Mesenchymal stem cell (in vitro differentiated cells and primary cell): ENCODE measurements at regions not wholly inside any gene's neighbourhood (a gene's known extent, or its start where the extent isn't known, plus 50 kb on each side); places are given as distances from the start of the nearest gene placed in this dataset.

Source experiments
- DNase-seq: peaks from one replicate; pipeline ENCODE4 v3.0.0-alpha.2; 2013
- H2AFZ ChIP-seq: one replicate; pipeline ENCODE4 v1.6.1; 2013; ENCODE audit warnings: low read depth, mild to moderate bottlenecking, control low read depth, inconsistent platforms, low read length, moderate library complexity
- H2AK5ac ChIP-seq: 2 replicates; pipeline ENCODE4 v1.6.1; 2013; ENCODE audit warnings: low read length, moderate library complexity, mild to moderate bottlenecking, inconsistent platforms; ENCODE audit not compliant: severe bottlenecking
- H2BK120ac ChIP-seq: one replicate; pipeline ENCODE4 v1.6.1; 2013; ENCODE audit warnings: low read depth, mild to moderate bottlenecking, inconsistent platforms, low read length, moderate library complexity
- H2BK12ac ChIP-seq, 2 experiments: one replicate each; pipeline ENCODE4 v1.6.1; 2013; ENCODE audit warnings: inconsistent platforms in 2 of 2, low read length in 2 of 2, mild to moderate bottlenecking in 2 of 2, moderate library complexity in 2 of 2, control low read depth in 1 of 2
- H2BK15ac ChIP-seq: one replicate; pipeline ENCODE4 v1.6.1; 2013; ENCODE audit warnings: mild to moderate bottlenecking, low read depth, inconsistent platforms; ENCODE audit not compliant: poor library complexity, severe bottlenecking
- H2BK5ac ChIP-seq: 2 replicates; pipeline ENCODE4 v1.6.1; 2013; ENCODE audit warnings: low read depth, mild to moderate bottlenecking, low read length, control low read depth, inconsistent platforms; ENCODE audit not compliant: poor library complexity, severe bottlenecking
- H3K14ac ChIP-seq, 2 experiments: one replicate each; pipeline ENCODE4 v1.6.1; 2013; ENCODE audit warnings: inconsistent platforms in 2 of 2, low read length in 2 of 2, control low read depth in 1 of 2, mild to moderate bottlenecking in 1 of 2, moderate library complexity in 1 of 2
- H3K18ac ChIP-seq, 2 experiments: one replicate each; pipeline ENCODE4 v1.6.1; 2013; ENCODE audit warnings: inconsistent platforms in 2 of 2, low read length in 2 of 2, control low read depth in 1 of 2, low read depth in 1 of 2, mild to moderate bottlenecking in 1 of 2
- H3K23ac ChIP-seq, 2 experiments: one replicate each; pipeline ENCODE4 v1.6.1; 2013; ENCODE audit warnings: inconsistent platforms in 2 of 2, low read length in 2 of 2, mild to moderate bottlenecking in 2 of 2, moderate library complexity in 2 of 2, control low read depth in 1 of 2
- H3K27ac ChIP-seq: 2 replicates; pipeline ENCODE4 v1.5.1; 2013; ENCODE audit warnings: mild to moderate bottlenecking, moderate library complexity, low read length, control low read depth, inconsistent platforms; ENCODE audit not compliant: poor library complexity, severe bottlenecking
- H3K27me3 ChIP-seq, 2 experiments: 2 replicates each; pipeline versions ENCODE4 v1.6.1 to v1.7.0; 2013; ENCODE audit warnings: low read length in 2 of 2, mild to moderate bottlenecking in 2 of 2, moderate library complexity in 2 of 2, control low read depth in 1 of 2, inconsistent platforms in 1 of 2; ENCODE audit not compliant: control insufficient read depth in 1 of 2, insufficient read depth in 1 of 2
- H3K36me3 ChIP-seq, 2 experiments: 2 replicates each; pipeline versions ENCODE4 v1.6.1 to v1.7.0; 2013; ENCODE audit warnings: low read length in 2 of 2, control low read depth in 1 of 2, inconsistent platforms in 1 of 2, low read depth in 1 of 2, mild to moderate bottlenecking in 1 of 2; ENCODE audit not compliant: insufficient read depth in 2 of 2, control insufficient read depth in 1 of 2
- H3K4ac ChIP-seq, 2 experiments: one replicate each; pipeline ENCODE4 v1.6.1; 2013; ENCODE audit warnings: inconsistent platforms in 2 of 2, low read length in 2 of 2, mild to moderate bottlenecking in 2 of 2, moderate library complexity in 2 of 2, control low read depth in 1 of 2, low read depth in 1 of 2
- H3K4me1 ChIP-seq: 2 replicates; pipeline ENCODE4 v1.6.1; 2013; ENCODE audit warnings: low read depth, low read length, control low read depth; ENCODE audit not compliant: control insufficient read depth, insufficient read depth
- H3K4me2 ChIP-seq: 2 replicates; pipeline ENCODE4 v1.6.1; 2013; ENCODE audit warnings: low read length, mild to moderate bottlenecking, inconsistent platforms; ENCODE audit not compliant: poor library complexity, severe bottlenecking
- H3K4me3 ChIP-seq, 2 experiments: 2 replicates each; pipeline versions ENCODE4 v1.5.1 to v1.7.0; 2013; ENCODE audit warnings: low read length in 2 of 2, mild to moderate bottlenecking in 2 of 2, control low read depth in 1 of 2, low read depth in 1 of 2; ENCODE audit not compliant: insufficient read depth in 1 of 2
- H3K79me1 ChIP-seq: replicated peaks from 2 replicates; pipeline ENCODE4 v1.6.1; 2013; ENCODE audit warnings: mild to moderate bottlenecking, control low read depth, low read length, inconsistent platforms; ENCODE audit not compliant: poor library complexity, severe bottlenecking
- H3K9ac ChIP-seq: 2 replicates; pipeline ENCODE4 v1.7.0; 2013; ENCODE audit warnings: mild to moderate bottlenecking, low read length, moderate library complexity
- H3K9me3 ChIP-seq: 2 replicates; pipeline ENCODE4 v1.7.0; 2013; ENCODE audit warnings: mild to moderate bottlenecking, low read length; ENCODE audit not compliant: control insufficient read depth
- H4K8ac ChIP-seq: one replicate; pipeline ENCODE4 v1.6.1; 2013; ENCODE audit warnings: inconsistent platforms, mild to moderate bottlenecking, low read length, moderate library complexity
- H4K91ac ChIP-seq: one replicate; pipeline ENCODE4 v1.6.1; 2013; ENCODE audit warnings: mild to moderate bottlenecking, low read length, inconsistent platforms
- WGBS: methylation state at CpG from one replicate; pipeline ENCODE4 v1.1.7; 2013; ENCODE audit warnings: mixed read lengths; 5-methylcytosine and 5-hydroxymethylcytosine counted together

DNA sequence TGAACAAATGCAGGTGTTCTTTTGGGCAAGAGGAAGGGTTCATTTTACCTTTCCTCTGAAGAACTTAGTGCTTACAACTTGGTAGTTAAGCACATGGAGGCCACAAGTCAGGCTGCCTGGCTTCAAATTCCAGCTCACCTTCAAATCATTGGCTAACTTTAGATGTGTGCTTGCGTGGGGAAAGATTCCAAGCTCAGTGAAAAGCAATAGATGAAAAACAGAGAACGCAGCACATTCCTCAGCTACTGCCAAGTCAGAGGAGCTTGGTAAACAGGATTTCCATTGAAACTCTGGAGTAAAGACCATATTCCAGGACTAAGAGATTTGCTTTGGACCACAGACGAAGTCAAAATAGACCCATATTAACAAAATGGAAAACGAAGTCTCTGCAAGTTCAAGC, 96.3 kb upstream of the ASB18 start:
- peaks cover 2% of the 10 kb centered on the region for H3K4me1 ChIP-seq
- no peak overlapping the region for H4K8ac ChIP-seq
- H3K9ac ChIP-seq: no peak overlapping the region
- H3K23ac ChIP-seq: no peak overlapping the region
- H3K79me1 ChIP-seq: no peaks in the 10 kb centered on the region
- no peak overlapping the region for H4K91ac ChIP-seq
- no peak overlapping the region for H3K27ac ChIP-seq
- H3K4me3 ChIP-seq: no peak overlapping the region
- 82% methylated on average over 4 of the region's 4 CpGs for WGBS
- H3K4me2 ChIP-seq: no peak overlapping the region
- H3K4ac ChIP-seq: no peak overlapping the region
- H2BK15ac ChIP-seq: no peak overlapping the region
- DNase-seq: no peak
- peaks cover 30 to 38% of the 10 kb centered on the region in 2 experiments for H3K27me3 ChIP-seq
- H3K9me3 ChIP-seq: no peaks in the 10 kb centered on the region
- H2BK5ac ChIP-seq: no peak overlapping the region
- H2BK120ac ChIP-seq: no peak overlapping the region
- H2AK5ac ChIP-seq: no peak overlapping the region
- no peak overlapping the region for H2AFZ ChIP-seq
- no peak overlapping the region for H3K14ac ChIP-seq
- no peak overlapping the region for H3K18ac ChIP-seq
- no peaks in the 10 kb centered on the region for H3K36me3 ChIP-seq
- H2BK12ac ChIP-seq: no peak overlapping the region

DNA sequence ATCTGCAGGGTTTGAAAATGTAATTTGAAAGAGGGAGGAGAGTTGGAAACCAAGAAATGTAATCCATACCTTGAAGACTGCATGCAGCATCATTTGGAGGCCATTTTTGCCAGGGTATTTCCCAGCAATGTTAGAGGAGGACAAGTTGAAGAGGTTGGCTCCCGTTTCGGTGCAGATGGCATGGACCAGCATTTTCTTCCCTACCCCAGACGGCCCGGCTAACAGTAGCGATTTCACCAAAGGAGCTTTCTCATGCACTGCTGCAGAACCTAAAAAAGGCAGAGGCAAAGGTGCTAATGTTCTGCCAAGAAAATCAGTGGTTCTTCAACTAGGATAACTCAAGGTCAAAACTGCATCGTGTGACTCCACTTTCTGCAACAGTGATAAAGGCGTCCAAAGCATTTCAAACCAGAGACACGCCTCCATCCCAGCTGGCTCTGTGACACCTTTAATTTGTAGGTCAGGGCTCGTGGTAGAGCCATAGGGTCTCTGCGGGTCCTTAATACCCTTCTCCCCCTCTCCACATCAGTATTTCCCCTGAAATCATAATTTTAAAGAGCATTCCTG, 99.6 kb upstream of the ASB18 start:
- no peak overlapping the region for H2AK5ac ChIP-seq
- no peaks in the 10 kb centered on the region for H3K9me3 ChIP-seq
- no peak overlapping the region for H3K9ac ChIP-seq

DNA sequence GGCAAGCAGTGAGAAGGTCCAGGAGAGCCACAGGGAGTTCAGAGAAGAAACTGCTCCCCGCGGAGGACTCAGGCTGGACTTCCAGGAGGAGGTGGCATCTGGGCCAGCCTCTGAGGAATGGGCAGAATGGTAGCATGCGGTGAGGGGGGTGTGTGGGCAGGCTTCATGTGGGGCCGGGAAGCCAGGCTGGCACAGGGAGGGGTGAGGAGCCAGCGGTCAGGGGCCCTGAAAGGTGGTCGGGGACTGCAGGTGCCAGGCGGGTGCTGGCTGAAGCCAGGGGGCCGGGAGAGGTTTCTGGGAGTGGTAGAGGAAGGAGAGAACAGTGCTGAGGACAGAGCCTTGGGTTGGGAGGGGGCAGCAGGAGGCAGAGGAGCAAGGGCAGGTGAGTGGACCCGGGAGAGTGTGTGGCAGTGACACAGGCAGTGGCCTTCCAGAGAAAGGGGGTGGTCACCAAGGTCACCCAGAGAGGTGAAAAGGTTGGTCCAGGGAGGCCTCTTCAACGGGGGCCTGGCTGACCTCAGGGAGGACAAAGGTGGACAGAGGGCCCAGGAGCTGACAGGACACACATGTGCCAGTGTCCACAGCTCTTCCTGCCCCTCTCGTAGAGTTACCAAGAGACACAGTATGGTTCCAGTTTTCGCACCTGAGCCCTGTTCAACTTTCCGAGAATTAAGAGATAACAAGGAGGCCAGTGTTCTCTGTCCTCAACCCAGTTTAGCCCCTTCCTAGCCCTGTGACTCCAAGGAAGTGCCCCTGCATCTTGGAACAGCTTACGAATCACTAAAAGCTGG, 101.2 kb upstream of the ASB18 start:
- Histone ChIP-seq H4K91ac (no peak overlapping the region), H2BK12ac (no peak overlapping the region), H3K4me2 (no peak overlapping the region), H3K14ac (no peak overlapping the region), H3K23ac (no peak overlapping the region), H2AFZ (no peak overlapping the region), H3K9me3 (no peaks in the 10 kb centered on the region), H2BK15ac (no peak overlapping the region), H3K18ac (no peak overlapping the region), H3K79me1 (no peaks in the 10 kb centered on the region), H2BK120ac (no peak overlapping the region), H2AK5ac (no peak overlapping the region), H3K4me3 (no peak overlapping the region), H3K36me3 (no peaks in the 10 kb centered on the region), H3K27me3 (peaks cover 57 to 69% of the 10 kb centered on the region in 2 experiments), H4K8ac (no peak overlapping the region), H3K9ac (no peak overlapping the region), H3K4me1 (no peaks in the 10 kb centered on the region), H3K4ac (no peak overlapping the region), H3K27ac (no peak overlapping the region), H2BK5ac (no peak overlapping the region)
- 82% methylated on average over 14 of the region's 14 CpGs for WGBS
- no peak for DNase-seq

More for the DNA sequence above, 99.6 kb upstream of the ASB18 start:
- H3K18ac ChIP-seq: no peak overlapping the region
- H3K27me3 ChIP-seq: peaks cover 52 to 55% of the 10 kb centered on the region in 2 experiments
- no peak overlapping the region for H3K4ac ChIP-seq
- no peaks in the 10 kb centered on the region for H3K79me1 ChIP-seq
- peaks cover 2% of the 10 kb centered on the region for H3K4me1 ChIP-seq
- H2BK12ac ChIP-seq: no peak overlapping the region
- WGBS: 80% methylated on average over 10 of the region's 10 CpGs
- no peak overlapping the region for H2BK120ac ChIP-seq
- no peak overlapping the region for H4K8ac ChIP-seq
- no peak overlapping the region for H3K4me2 ChIP-seq
- H2BK5ac ChIP-seq: no peak overlapping the region
- H3K14ac ChIP-seq: no peak overlapping the region
- H4K91ac ChIP-seq: no peak overlapping the region
- no peak overlapping the region for H2BK15ac ChIP-seq
- no peak overlapping the region for H3K27ac ChIP-seq
- no peak overlapping the region for H3K4me3 ChIP-seq
- no peak for DNase-seq
- H3K36me3 ChIP-seq: no peaks in the 10 kb centered on the region
- H3K23ac ChIP-seq: no peak overlapping the region
- no peak overlapping the region for H2AFZ ChIP-seq

- H2BK5ac ChIP-seq: no peak overlapping the region
- no peak overlapping the region for H4K91ac ChIP-seq
- H2BK12ac ChIP-seq: no peak overlapping the region
- no peak for DNase-seq
- H2BK120ac ChIP-seq: no peak overlapping the region
- no peak overlapping the region for H3K4me3 ChIP-seq
- no peaks in the 10 kb centered on the region for H3K36me3 ChIP-seq
- no peak overlapping the region for H3K4me2 ChIP-seq
- H3K9me3 ChIP-seq: no peaks in the 10 kb centered on the region
- no peak overlapping the region for H2AFZ ChIP-seq
- H3K9ac ChIP-seq: no peak overlapping the region
- WGBS: 78% methylated on average over 6 of the region's 7 CpGs
- no peaks in the 10 kb centered on the region for H3K4me1 ChIP-seq
- no peak overlapping the region for H3K18ac ChIP-seq
- no peak overlapping the region for H4K8ac ChIP-seq
- no peak overlapping the region for H2BK15ac ChIP-seq
- no peak overlapping the region for H2AK5ac ChIP-seq
- no peak overlapping the region for H3K14ac ChIP-seq
- no peaks in the 10 kb centered on the region for H3K79me1 ChIP-seq
- no peak overlapping the region for H3K27ac ChIP-seq
- no peak overlapping the region for H3K23ac ChIP-seq
- peaks cover 52 to 71% of the 10 kb centered on the region in 2 experiments for H3K27me3 ChIP-seq
- no peak overlapping the region for H3K4ac ChIP-seq
Measured at GRCh38 chr2:236366049-236366387, 101.8 kb upstream of the ASB18 start.
